GM12878 (cell line): ENCODE measurements at regions not wholly inside any gene's neighbourhood (a gene's known extent, or its start where the extent isn't known, plus 50 kb on each side); places are given as distances from the start of the nearest gene placed in this dataset.

Experiments used
- ATAC-seq: fragments of 200-7000 bp; cut with Tn5 transposase; 3 replicates; pipeline ENCODE4 v1.9.1; 2020; ENCODE audit warnings: mild to moderate bottlenecking, moderate library complexity
- BruUV-seq: library from RNA; stranded (reverse); fragments of 400-500 nt; replicated peaks from 2 replicates; lab custom pipeline; 2021; lab: Mats Ljungman, UMichigan
- CTCF ChIA-PET: fragments of 300-600 bp; sonication (Branson Sonifier 250); formaldehyde crosslinking; extraction: SDS; loops from one replicate; lab custom pipeline; 2021; ENCODE audit warnings: inconsistent platforms; lab: Yijun Ruan, JAX
- POLR2A ChIA-PET: fragments of 350-600 bp; formaldehyde crosslinking; extraction: SDS; loops from one replicate; lab custom pipeline; 2021; ENCODE audit warnings: inconsistent platforms; lab: Charles Lee
- RAD21 ChIA-PET: fragments of 300-600 bp; sonication (Branson Sonifier 250); formaldehyde crosslinking; loops from one replicate; lab custom pipeline; 2023; ENCODE audit warnings: antibody characterized with exemption; ENCODE audit not compliant: unreplicated experiment; lab: Charles Lee
- SMC1A ChIA-PET: fragments of 300-600 bp; sonication (Branson Sonifier 250); formaldehyde crosslinking; loops from one replicate; lab custom pipeline; 2023; ENCODE audit not compliant: unreplicated experiment, uncharacterized antibody; lab: Charles Lee
- DNase-seq: peaks from one replicate; pipeline ENCODE4 v3.0.0-alpha.2; 2011; ENCODE audit warnings: low read depth, low spot score
- FAIRE-seq: peaks from 3 replicates; lab custom pipeline; 2011; peaks lifted over from hg19 to GRCh38; lab: Jason Lieb, UNC
- H2AFZ ChIP-seq: 2 replicates; pipeline ENCODE4 v1.6.0; 2011; ENCODE audit warnings: low read depth, low read length, control low read depth; ENCODE audit not compliant: control insufficient read depth
- H3K27ac ChIP-seq: 2 replicates; pipeline ENCODE4 v1.5.1; 2011; ENCODE audit warnings: control low read depth; ENCODE audit not compliant: control insufficient read depth, insufficient read depth
- H3K27me3 ChIP-seq, 2 experiments: replicated peaks in 1 of 2; 2 replicates each; pipeline versions ENCODE4 v1.6.0 to v1.6.1; 2011; ENCODE audit warnings: low read length in 1 of 2; ENCODE audit not compliant: control insufficient read depth in 2 of 2, insufficient read depth in 2 of 2
- H3K36me3 ChIP-seq, 2 experiments: 2 replicates each; pipeline ENCODE4 v1.5.1; 2011; ENCODE audit warnings: low read length in 1 of 2; ENCODE audit not compliant: control insufficient read depth in 2 of 2, insufficient read depth in 2 of 2
- H3K4me1 ChIP-seq: 2 replicates; pipeline ENCODE4 v1.6.1; 2011; ENCODE audit warnings: mild to moderate bottlenecking, low read length, moderate library complexity, mixed read lengths; ENCODE audit not compliant: control insufficient read depth, insufficient read depth
- H3K4me2 ChIP-seq: 2 replicates; pipeline ENCODE4 v1.6.0; 2011; ENCODE audit warnings: control low read depth; ENCODE audit not compliant: control insufficient read depth, insufficient read depth
- H3K4me3 ChIP-seq: fragments of 200-600 bp; sonication (generic); 2 replicates; pipeline ENCODE4 v1.5.1; 2016
- H3K79me2 ChIP-seq: 2 replicates; pipeline ENCODE4 v1.6.0; 2011; ENCODE audit warnings: low read length; ENCODE audit not compliant: control insufficient read depth, insufficient read depth
- H3K9ac ChIP-seq: 2 replicates; pipeline ENCODE4 v1.8.0; 2011; ENCODE audit warnings: low read length, control low read depth, mixed read lengths; ENCODE audit not compliant: control insufficient read depth, insufficient read depth
- H3K9me3 ChIP-seq: replicated peaks from 3 replicates; pipeline ENCODE4 v1.5.1; 2011; ENCODE audit warnings: mild to moderate bottlenecking, low read length; ENCODE audit not compliant: control insufficient read depth, insufficient read depth
- H4K20me1 ChIP-seq: 2 replicates; pipeline ENCODE4 v1.6.0; 2011; ENCODE audit not compliant: control insufficient read depth, insufficient read depth
- BACH1 ChIP-seq: fragments of 450-650 bp; IDR thresholded peaks from 2 replicates; pipeline ENCODE4 v1.6.1; 2017; ENCODE audit warnings: mild to moderate bottlenecking, borderline replicate concordance
- BCL3 ChIP-seq: IDR thresholded peaks from 2 replicates; pipeline ENCODE4 v1.6.1; 2011; ENCODE audit warnings: borderline replicate concordance, low read depth, mild to moderate bottlenecking, moderate library complexity, low read length; ENCODE audit not compliant: insufficient read depth, poor library complexity, severe bottlenecking
- CBX5 ChIP-seq: sonication (generic); IDR thresholded peaks from 2 replicates; pipeline ENCODE4 v1.6.1; 2016; ENCODE audit warnings: low read depth, moderate library complexity, mild to moderate bottlenecking, inconsistent platforms
- E2F4 ChIP-seq: IDR thresholded peaks from 2 replicates; pipeline ENCODE4 v1.6.1; 2012; ENCODE audit warnings: low read depth, low read length, improper control_type of control experiment
- GATAD2B ChIP-seq: fragments of 450-650 bp; conservative IDR thresholded peaks from 2 replicates; pipeline ENCODE4 v1.6.1; 2017; ENCODE audit warnings: low read depth, mild to moderate bottlenecking, moderate library complexity
- JUND ChIP-seq: IDR thresholded peaks from 2 replicates; pipeline ENCODE4 v1.6.1; 2012; ENCODE audit warnings: low read depth, mild to moderate bottlenecking, low read length, improper control_type of control experiment, moderate library complexity
- MEF2B ChIP-seq: fragments of 450-650 bp; IDR thresholded peaks from 2 replicates; pipeline ENCODE4 v1.6.1; 2018; ENCODE audit warnings: mild to moderate bottlenecking, moderate library complexity; ENCODE audit not compliant: partially characterized antibody, poor library complexity, severe bottlenecking
- MYB ChIP-seq: fragments of 150-350 bp; IDR thresholded peaks from 2 replicates; pipeline ENCODE4 v1.6.1; 2014; ENCODE audit warnings: mild to moderate bottlenecking, low read depth, low read length, borderline replicate concordance
- PKNOX1 ChIP-seq: fragments of 450-650 bp; IDR thresholded peaks from 2 replicates; pipeline ENCODE4 v1.6.1; 2016; ENCODE audit warnings: mild to moderate bottlenecking
- RCOR1 ChIP-seq: conservative IDR thresholded peaks from 2 replicates; pipeline ENCODE4 v1.6.1; 2012; ENCODE audit warnings: low read depth, low read length, improper control_type of control experiment
- SIX5 ChIP-seq: IDR thresholded peaks from 2 replicates; pipeline ENCODE4 v1.6.1; 2011; ENCODE audit warnings: mild to moderate bottlenecking, low read depth, low read length, moderate library complexity; ENCODE audit not compliant: severe bottlenecking
- SMC3 ChIP-seq: IDR thresholded peaks from 2 replicates; pipeline ENCODE4 v1.6.1; 2011; ENCODE audit warnings: low read length, improper control_type of control experiment, borderline replicate concordance
- TCF3 ChIP-seq: IDR thresholded peaks from 2 replicates; pipeline ENCODE4 v1.6.1; 2012; ENCODE audit warnings: low read depth, mild to moderate bottlenecking, low read length, borderline replicate concordance; ENCODE audit not compliant: insufficient read depth
- WGBS: methylation state at CpG from one replicate; pipeline ENCODE4 v1.1.6; 2016; ENCODE audit warnings: low lambda C conversion rate; ENCODE audit not compliant: insufficient replicate concordance, insufficient coverage; ENCODE audit errors: missing lambda C conversion rate; 5-methylcytosine and 5-hydroxymethylcytosine counted together
- in situ Hi-C: fragments of 300-500 bp; cut with MboI; formaldehyde crosslinking; loops from 9 replicates; pipeline ENCODE4 v1.14.3; 2018; ENCODE audit warnings: mixed read lengths
- intact Hi-C: fragments of 100-400 bp; cut with micrococcal nuclease; formaldehyde crosslinking; loops from one replicate; pipeline ENCODE4 v1.14.2; 2022; ENCODE audit not compliant: unreplicated experiment
- TF ChIP-seq, protein P1 (sequence below): fragments of 450-650 bp; IDR thresholded peaks from 2 replicates; pipeline ENCODE4 v1.6.1; 2017; ENCODE audit warnings: mild to moderate bottlenecking, moderate library complexity
- TF ChIP-seq, protein P2 (sequence below): IDR thresholded peaks from 2 replicates; pipeline ENCODE4 v1.6.1; 2012; ENCODE audit warnings: low read length, inconsistent platforms

DNA sequence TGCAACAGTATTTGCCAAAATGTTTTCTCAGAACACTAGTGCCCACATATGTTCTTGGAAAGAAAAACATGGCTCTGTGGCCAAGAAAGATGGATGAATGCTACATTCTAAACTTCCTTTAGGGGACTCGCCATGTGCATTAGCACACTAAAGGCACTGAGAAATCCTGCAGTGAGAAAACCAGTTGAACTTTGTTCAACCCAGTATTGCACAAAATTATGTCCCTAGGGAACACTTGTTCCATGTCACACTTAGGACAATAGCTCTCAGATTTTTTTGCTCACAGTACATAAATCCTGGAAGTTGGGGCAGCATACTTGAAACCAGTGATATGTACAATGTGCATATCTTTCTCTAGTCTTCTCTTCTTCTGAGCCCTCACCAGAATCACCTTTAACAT, 96.6 kb downstream of the ADRB2 start:
- H3K27ac ChIP-seq, result no peak overlapping the region
- in situ Hi-C loops, result no loop called here
- H3K4me3 ChIP-seq, result no peak overlapping the region
- H3K4me2 ChIP-seq, result no peak overlapping the region
- intact Hi-C loops, result no loop called here
- no TSS peak for BruUV-seq
- H2AFZ ChIP-seq, result no peak overlapping the region
- CTCF ChIA-PET, result no interaction called here
- TF ChIP-seq RCOR1 (no peak), SIX5 (no peak), CBX5 (no peak), JUND (no peak), BACH1 (no peak), SMC3 (no peak), MEF2B (no peak), GATAD2B (no peak), TCF3 (no peak), E2F4 (no peak), PKNOX1 (no peak), MYB (no peak), BCL3 (no peak)
- TF ChIP-seq, protein P1, sequence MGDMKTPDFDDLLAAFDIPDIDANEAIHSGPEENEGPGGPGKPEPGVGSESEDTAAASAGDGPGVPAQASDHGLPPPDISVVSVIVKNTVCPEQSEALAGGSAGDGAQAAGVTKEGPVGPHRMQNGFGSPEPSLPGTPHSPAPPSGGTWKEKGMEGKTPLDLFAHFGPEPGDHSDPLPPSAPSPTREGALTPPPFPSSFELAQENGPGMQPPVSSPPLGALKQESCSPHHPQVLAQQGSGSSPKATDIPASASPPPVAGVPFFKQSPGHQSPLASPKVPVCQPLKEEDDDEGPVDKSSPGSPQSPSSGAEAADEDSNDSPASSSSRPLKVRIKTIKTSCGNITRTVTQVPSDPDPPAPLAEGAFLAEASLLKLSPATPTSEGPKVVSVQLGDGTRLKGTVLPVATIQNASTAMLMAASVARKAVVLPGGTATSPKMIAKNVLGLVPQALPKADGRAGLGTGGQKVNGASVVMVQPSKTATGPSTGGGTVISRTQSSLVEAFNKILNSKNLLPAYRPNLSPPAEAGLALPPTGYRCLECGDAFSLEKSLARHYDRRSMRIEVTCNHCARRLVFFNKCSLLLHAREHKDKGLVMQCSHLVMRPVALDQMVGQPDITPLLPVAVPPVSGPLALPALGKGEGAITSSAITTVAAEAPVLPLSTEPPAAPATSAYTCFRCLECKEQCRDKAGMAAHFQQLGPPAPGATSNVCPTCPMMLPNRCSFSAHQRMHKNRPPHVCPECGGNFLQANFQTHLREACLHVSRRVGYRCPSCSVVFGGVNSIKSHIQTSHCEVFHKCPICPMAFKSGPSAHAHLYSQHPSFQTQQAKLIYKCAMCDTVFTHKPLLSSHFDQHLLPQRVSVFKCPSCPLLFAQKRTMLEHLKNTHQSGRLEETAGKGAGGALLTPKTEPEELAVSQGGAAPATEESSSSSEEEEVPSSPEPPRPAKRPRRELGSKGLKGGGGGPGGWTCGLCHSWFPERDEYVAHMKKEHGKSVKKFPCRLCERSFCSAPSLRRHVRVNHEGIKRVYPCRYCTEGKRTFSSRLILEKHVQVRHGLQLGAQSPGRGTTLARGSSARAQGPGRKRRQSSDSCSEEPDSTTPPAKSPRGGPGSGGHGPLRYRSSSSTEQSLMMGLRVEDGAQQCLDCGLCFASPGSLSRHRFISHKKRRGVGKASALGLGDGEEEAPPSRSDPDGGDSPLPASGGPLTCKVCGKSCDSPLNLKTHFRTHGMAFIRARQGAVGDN, result no peak
- TF ChIP-seq, protein P2, sequence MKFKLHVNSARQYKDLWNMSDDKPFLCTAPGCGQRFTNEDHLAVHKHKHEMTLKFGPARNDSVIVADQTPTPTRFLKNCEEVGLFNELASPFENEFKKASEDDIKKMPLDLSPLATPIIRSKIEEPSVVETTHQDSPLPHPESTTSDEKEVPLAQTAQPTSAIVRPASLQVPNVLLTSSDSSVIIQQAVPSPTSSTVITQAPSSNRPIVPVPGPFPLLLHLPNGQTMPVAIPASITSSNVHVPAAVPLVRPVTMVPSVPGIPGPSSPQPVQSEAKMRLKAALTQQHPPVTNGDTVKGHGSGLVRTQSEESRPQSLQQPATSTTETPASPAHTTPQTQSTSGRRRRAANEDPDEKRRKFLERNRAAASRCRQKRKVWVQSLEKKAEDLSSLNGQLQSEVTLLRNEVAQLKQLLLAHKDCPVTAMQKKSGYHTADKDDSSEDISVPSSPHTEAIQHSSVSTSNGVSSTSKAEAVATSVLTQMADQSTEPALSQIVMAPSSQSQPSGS, result no peak
- ATAC-seq (no peak; the same call in 2 of the 3 replicates), FAIRE-seq (no peak), DNase-seq (no peak)
- no peaks in the 10 kb centered on the region for H3K9me3 ChIP-seq
- H3K27me3 ChIP-seq, result no peaks in the 10 kb centered on the region
- POLR2A ChIA-PET, result no interaction called here
- 60% methylated on average over 1 of the region's 1 CpG for WGBS
- SMC1A ChIA-PET, result interaction anchor here (0.6 to 1.3 kb wide), 4 partner anchors 9 to 183 kb away, joined by 3 to 5 read pairs (median 3); no protein-coding TSS in a partner anchor
- H3K4me1 ChIP-seq, result no peaks in the 10 kb centered on the region
- RAD21 ChIA-PET, result no interaction called here
- no peak overlapping the region for H3K9ac ChIP-seq
- no peaks in the 10 kb centered on the region for H3K36me3 ChIP-seq
- H4K20me1 ChIP-seq, result no peaks in the 10 kb centered on the region
- no peaks in the 10 kb centered on the region for H3K79me2 ChIP-seq
